HG03432 (cell line): ENCODE measurements at regions not wholly inside any gene's neighbourhood (a gene's known extent, or its start where the extent isn't known, plus 50 kb on each side); places are given as distances from the start of the nearest gene placed in this dataset.

Experiments
- ATAC-seq: cut with Tn5 transposase; IDR thresholded peaks from one replicate; pipeline ENCODE4 v1.9.1; 2021; ENCODE audit warnings: mild to moderate bottlenecking, moderate library complexity; ENCODE audit not compliant: unreplicated experiment

DNA sequence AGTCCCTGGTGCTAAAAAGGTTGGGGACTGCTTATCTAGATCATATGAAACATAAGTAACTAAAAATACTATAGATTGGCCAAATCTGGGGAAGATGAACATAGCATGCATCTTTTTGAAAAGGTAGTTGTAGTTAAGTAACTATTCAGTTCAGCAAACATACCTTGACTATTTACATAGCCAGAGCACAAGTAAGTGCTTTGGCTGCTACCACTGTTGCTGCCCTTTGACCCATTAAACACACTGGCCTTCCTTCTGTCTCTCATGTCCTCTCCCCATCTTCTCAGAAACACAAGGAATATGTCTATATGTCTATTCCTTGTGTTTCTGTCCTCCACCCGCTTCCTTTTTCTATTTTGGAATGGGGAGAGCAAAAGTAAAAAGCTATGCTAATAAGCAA lies 87.9 kb upstream of the SPRY1 start:
- no peak for ATAC-seq

DNA sequence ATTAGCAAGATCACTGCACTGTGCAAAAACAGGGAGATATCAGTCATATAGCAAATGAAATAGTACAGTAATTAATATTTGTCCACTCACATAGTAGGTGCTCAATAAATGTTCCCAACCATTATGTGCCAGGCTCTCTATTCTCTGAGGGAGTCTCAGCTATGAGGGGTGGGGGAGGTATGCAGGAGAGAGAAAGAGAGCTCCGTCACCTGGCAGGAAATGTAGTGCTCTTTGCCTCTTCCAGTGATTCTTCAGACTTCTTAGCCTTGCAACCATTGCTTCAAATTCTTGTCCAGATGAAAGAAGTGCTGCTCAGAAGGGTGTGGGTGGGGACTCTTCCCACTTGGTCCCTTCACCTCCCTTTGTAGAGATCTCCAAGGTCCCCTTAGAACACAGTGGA lies 84.5 kb upstream of the SPRY1 start:
- no peak for ATAC-seq

DNA sequence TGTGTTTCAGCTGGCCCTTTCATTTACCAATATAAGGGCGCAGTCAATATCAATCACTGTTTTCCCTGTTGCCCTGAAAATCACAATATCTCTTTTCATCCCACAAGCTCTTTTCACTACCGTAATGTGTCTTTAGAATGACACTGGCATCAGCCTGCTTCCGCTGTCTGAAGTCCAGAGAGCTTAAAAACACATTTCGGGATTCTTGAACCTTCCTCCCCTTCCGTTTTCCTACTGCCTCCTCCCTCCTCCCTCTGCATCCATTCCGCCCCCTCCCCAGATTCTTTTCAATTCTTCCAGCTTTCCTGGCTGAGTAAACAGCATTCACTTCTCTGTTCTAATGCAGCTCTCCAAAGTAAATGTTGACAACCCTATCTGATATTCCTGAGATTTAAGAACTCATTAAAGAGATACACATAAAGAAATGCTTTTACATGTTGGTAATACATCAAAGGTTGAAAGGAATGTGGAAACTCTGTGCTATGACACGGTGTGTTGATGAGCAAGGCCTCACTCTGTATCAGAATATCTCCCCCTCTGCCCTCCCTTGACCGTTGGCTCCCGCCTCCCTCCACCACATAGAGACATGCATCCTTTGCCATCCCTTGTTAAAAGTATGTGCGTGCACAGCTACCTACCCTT lies 83.5 kb upstream of the SPRY1 start:
- no peak for ATAC-seq

DNA sequence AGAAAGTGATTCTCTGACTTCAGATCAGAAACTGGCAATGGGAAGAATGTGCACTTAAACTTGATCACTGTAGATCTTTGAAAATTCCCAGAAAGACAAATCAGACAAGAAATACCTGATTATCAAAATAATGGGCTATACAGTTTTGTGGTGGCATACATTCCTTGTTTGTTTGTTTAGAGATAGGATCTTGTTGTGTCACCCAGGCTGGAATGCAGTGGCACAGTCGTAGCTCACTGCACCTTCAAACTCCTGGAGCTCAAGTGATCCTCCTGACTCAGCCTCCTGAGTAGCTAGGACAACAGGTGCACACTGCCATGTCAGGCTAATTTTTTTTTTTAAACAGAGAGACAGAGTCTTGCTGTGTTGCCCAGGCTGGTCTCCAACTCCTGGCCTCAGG lies 81.0 kb upstream of the SPRY1 start:
- ATAC-seq: no peak

DNA sequence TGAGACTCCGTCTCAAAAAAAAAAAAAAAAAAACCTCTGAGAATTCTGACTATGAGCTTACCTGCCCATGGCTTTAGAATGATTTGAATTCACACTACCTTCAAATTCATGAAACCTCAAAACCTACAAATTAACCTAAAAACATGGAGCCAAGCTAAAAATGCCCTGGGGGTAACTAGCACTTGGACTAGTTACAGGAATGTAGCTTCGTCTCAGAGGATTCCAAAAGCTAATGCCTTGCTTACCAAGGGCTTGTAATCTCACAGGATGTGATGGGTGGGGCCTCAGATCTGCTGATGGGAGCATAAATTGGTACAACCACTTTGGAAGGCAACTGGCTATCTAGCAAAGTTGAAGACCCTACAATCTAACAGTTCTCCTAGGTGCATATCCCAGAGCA lies 79.4 kb upstream of the SPRY1 start:
- ATAC-seq: no peak

DNA sequence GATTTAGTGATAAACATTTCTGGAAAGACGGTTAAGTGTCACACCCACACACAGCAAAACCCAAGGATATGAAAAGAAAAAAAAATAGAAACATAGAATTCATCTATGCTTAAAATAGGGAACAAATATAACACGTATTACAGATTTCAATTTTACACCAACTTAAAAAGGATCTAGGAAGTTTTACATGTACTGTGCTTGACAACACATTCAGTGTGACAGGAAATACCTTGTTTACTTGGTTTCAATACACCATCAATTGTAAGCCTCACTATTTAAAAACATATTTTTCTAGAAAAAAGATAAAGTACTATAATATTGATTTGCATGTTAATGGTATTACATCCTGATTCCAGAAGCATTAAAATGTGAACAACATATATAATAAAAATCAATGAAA lies 77.0 kb upstream of the SPRY1 start:
- no peak for ATAC-seq

DNA sequence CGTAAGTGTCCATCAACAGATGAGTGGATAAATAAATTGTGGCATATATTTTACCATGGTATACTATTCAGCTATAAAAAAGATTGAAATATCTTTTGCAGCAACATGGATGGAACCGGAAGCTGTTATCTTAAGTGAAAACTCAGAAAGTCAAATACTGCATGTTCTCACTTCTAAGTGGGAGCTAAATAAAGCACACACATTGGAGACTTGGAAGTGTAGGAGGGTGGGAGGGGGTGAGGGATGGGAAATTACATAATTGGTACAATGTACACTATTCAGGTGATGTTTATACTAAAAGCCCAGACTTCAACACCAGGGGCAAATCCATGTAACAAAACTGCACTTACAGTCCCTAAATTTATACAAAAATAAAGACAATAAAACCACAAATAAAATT lies 72.6 kb upstream of the SPRY1 start:
- no peak for ATAC-seq

DNA sequence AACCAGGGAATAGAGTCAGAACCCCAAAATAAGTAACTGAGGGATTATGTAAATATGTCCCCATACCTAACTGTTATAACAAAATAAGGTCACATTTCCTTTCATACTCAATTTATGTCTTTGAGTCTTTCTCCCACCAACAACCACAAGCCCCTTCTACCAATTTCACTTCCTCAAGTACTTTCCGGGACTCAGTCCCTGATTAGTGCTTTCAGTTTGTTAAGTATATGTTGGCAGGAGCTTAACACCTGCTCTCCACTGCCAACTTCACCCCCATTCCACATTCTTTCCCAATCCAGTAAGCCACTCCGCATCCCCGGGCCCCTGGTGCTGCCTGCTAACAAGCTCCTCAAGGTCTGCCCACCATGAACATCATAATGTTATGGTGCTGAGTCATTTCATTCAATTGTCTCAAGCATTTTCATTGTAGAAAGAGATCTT lies 71.3 kb upstream of the SPRY1 start:
- ATAC-seq: peak; percentile 99

DNA sequence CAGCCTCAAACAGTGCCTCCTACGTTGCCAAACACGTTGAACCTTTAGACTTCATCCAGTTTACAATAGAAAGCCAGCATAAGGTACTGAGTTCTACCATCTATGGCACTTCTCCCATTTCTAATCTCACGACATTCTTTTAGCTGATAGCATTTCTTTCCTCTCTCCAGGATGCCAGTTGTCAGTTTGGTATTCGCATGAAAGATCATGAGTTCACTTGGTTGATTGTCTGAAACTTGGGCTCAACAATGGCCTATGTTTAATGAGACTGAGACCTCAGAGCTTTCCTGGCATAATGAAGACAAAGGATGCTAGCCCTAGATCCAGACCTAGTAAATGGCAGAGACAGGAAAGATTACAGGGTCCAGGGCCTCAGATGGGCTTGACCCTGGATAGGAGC lies 69.2 kb upstream of the SPRY1 start:
- ATAC-seq: no peak

DNA sequence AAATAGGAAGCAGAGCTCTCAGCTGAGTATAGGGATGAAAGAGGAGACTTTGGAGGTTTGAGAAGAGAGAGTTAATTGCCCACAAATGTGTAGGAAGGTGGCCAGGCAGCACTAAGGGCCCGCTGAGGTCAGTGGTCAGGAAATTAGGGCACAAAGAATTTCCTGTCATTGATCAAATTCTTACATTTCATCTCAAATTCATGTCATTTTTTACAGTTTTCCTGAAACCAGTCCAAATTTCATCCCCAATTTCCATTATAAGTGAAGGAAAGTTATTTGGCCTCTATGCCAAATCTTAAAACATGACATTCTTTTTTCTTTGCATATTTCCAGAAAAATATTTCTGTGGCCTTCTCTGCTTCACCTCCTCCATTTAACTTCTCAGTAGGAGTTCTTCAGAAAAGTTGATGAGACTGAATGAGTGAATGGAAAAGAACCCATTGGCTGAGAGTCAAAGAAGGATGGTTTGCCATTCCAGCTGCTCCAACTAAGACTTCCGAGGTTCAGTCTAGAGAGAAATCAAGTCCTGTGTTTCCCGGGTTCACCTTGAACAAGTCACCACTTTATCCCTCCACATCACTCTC lies 68.7 kb upstream of the SPRY1 start:
- no peak for ATAC-seq

DNA sequence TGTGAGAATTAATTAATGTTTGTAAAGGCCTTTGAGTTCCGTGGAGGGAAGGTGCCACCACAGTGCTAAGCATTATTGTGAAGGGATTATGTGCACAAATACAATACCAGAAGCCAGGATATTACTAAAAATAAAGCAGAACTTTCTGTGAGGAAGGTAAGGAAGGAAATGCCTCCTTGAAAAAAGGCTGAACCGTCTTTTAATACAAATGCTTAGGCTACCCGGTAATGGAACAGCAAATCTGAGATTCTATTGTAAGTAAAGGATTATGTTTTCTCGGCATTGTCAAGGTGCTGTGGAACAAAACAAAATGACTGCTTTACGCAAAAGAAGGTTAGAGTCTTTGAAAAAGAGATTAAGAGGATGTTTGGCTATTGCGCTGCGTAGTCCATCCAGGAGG lies 57.9 kb upstream of the SPRY1 start:
- ATAC-seq: no peak

DNA sequence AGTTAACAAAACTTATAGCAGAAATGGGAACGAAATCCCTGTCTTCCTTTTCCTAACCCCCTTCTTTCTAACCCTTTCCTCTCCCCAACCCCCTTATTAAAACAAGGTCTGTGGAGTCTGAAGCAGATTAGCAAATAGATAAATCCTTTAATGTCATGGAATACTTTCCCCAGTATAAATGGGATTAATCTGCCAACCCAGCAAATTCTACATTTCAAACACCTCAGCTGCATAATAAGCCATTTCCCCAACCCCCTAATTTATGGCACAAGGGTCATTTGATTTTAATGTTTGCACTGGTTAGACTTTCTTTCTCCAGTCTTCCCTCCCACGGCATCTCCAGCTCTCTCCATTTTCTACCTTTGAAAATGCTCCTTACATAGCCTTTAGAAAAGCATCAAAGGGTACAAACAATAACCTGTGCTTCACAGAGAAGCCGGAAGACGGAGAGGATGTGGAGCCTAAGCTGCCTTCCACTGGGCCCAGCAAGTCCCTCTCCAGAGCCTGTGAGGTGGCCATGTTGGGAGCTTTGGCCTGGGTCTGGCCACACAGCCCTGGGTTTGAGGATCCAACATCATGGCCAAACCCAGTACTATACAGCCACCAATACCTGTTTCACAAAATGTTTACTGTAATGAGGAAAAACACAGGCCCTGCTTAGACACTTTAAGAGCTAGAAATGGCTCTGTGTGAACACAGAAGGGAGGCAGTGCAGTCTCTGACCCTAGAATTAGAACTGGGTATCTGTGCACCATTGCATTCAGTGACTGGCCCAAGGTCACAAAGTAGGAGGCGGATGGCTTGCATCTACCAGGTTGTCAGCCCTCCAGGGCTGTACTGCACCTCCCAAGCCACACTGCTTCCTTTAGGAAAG lies 56.9 kb upstream of the SPRY1 start:
- ATAC-seq: no peak

DNA sequence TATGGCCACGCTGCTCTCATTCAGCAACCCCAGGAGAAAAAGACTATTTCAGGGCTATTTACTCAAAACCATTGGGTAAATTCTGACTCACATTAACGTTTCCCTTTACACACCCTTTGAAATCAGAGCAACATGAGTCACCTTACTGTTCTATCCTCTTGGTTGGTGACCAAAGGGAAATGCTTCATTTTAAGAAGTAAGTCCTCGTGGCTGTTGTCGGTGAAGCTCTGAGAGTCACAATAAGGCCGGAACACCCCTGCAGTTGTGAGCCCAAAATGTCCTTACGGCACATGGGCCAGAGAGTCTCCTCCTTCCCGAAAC lies 56.3 kb upstream of the SPRY1 start:
- ATAC-seq: peak; percentile 50

DNA sequence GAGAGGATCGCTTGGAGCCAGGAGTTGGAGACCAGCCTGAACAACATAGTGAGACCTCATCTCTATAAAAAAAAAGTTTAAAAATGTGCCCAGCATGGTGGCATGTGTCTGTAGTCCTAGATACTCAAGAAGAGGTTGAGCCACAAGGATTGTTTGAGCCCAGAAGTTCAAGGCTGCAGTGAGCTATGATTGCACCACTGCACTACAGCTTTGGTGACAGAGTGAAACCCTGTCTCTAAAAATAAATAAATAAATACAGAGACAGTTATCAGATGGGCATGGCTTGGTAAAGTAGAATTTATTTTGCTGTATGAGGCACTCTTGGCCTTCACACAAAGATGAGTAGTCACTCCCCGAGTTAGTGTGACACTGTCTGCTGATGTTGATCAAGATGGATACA lies 54.1 kb upstream of the SPRY1 start:
- no peak for ATAC-seq

DNA sequence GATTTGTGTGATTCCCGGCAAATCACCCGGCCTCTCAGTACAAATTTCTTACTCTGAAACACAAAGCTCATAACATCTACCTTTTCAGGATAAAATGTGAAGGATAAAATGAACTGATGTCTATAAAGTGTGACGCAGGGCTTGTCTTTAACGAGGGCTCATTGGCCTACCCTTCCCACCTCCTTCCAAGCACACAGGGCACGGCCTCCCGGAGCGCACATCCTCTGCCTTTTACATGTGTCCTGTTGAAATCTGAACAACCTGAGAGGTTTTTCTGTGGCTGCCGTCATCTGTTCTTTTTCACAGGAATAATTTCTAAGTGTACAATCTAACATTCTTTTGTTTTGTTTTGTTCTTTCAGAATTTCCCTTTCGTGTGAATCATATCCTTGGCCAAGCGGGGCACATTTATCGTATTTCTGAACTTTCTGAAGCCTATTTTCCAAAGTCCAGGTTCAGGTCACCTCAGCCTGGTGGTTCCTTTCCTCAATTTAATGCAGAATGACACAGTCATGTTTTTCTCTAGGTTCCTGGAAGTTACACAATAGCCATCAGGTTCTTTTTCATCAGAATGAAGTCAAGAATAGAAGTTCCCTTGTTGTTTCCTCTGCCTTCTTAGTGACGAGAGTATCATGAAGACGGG lies 53.1 kb upstream of the SPRY1 start:
- no peak for ATAC-seq

DNA sequence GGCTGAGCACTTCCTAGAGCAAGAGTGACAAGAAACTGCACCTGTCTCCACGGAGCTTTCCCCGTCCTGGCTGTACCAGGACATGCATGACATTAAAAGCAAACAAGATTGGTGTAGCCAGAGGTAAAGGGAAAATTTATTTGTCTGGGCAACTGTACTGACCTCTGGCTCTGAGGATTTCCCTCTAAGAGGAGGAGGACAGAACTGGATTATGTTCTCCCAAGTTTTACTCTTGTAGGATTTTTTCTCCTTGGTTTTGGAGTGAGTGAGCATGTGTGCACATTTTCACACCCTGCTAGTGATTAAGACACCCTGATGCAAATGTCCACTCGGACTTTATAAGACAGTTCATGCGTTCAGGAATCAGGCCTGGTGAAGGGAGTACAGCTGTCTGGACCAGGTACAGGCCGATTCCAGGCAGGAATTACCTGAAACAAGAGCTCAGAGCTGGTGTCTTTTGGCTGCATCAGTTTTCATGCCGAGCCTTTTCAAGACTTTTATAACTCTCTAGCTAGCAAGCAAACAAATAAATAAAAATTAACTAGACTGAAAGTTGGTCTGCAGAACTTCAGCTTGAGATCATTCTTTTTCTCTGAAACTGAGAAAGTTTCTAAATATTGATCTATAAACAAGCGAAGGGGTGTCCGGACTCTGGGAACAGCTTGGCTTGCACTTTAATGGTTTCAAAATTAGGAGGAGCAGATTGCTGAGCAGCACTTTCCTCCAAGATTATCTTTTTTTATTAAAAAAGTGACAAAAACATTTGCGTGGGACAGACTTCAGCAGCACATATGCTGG lies 51.3 kb upstream of the SPRY1 start:
- ATAC-seq: peak; percentile 24

DNA sequence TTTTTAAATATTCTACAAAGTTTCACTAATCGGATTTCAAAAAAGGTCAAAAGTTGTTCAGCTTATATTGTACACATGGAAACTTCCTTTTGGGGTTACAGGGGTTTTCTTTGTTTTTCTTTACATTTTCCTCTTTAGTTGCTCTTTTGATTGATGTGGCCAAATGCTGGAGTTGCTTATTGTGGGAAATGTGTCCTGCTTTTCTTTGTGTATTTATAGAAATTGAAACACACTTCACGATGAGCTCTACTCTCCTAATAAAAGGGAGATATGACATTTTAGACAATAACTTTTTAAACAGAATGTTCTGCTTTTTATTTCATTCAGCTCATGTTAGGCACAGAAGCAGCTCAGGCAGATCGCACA lies 50.7 kb upstream of the SPRY1 start:
- peak; percentile 8 for ATAC-seq

DNA sequence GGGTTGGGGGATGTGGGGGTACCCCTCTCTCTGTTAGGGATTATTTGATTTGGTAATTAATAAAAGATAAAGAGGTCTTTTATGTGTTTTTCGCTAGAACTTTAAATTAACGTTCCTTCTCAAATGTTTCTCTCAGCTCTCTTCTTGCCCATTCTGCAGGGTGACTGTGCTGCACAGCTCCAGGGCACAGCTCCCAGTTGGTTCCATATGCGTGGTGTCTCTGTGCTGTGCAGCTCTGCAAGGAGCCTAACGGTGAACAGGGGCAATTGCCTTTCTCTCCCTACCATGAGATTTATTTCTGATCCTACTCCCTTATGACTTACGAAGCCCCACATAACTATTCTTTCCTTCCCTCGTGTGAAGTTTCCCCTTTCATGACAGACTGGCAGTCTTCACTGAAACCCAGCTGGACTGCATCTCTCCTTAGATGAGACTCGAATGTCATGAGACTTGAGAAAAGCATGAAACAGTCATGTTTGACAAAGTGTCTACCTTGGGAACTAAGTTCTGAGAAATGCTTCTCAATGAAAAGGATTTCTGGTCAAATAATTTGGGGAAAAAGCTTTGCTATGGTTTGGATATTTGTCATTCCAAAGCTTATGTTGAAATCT lies 50.2 kb upstream of the SPRY1 start:
- ATAC-seq: peak; percentile 57
